GM23338 (cell line): ENCODE measurements at regions not wholly inside any gene's neighbourhood (a gene's known extent, or its start where the extent isn't known, plus 50 kb on each side); places are given as distances from the start of the nearest gene placed in this dataset.

Experiments used
- ATAC-seq: fragments of 200-7000 bp; cut with Tn5 transposase; 3 replicates; pipeline ENCODE4 v1.9.1; 2020
- DNase-seq: peaks from one replicate; pipeline ENCODE4 v3.0.0-alpha.2; 2015; ENCODE audit warnings: low spot score
- H2AFZ ChIP-seq: fragments of 200-600 bp; sonication (generic); 2 replicates; pipeline ENCODE4 v1.8.0; 2016; ENCODE audit warnings: antibody characterized with exemption, mild to moderate bottlenecking, moderate library complexity
- H3F3A ChIP-seq: fragments of 200-600 bp; sonication (generic); replicated peaks from 2 replicates; pipeline ENCODE4 v1.8.0; 2017; ENCODE audit warnings: antibody characterized with exemption, mixed run types, low read depth
- H3K27ac ChIP-seq: fragments of 200-600 bp; sonication (generic); 2 replicates; pipeline ENCODE4 v1.6.1; 2016; ENCODE audit warnings: low read depth
- H3K27me3 ChIP-seq: fragments of 200-600 bp; sonication (generic); 2 replicates; pipeline ENCODE4 v1.8.0; 2016; ENCODE audit warnings: mild to moderate bottlenecking, mixed run types, moderate library complexity; ENCODE audit not compliant: insufficient read depth
- H3K36me3 ChIP-seq: fragments of 200-600 bp; sonication (generic); 2 replicates; pipeline ENCODE4 v1.8.0; 2016; ENCODE audit warnings: mild to moderate bottlenecking; ENCODE audit not compliant: insufficient read depth
- H3K4me1 ChIP-seq: fragments of 200-600 bp; sonication (generic); 2 replicates; pipeline ENCODE4 v1.8.0; 2016; ENCODE audit warnings: mild to moderate bottlenecking, moderate library complexity; ENCODE audit not compliant: insufficient read depth
- H3K4me2 ChIP-seq: fragments of 200-600 bp; sonication (generic); 2 replicates; pipeline ENCODE4 v1.7.1; 2017; ENCODE audit warnings: mixed run types
- H3K4me3 ChIP-seq: fragments of 200-600 bp; sonication (generic); 2 replicates; pipeline ENCODE4 v1.6.1; 2016; ENCODE audit warnings: mixed run types
- H3K79me2 ChIP-seq: fragments of 200-600 bp; sonication (generic); replicated peaks from 2 replicates; pipeline ENCODE4 v1.8.0; 2017; ENCODE audit warnings: mild to moderate bottlenecking; ENCODE audit not compliant: insufficient read depth
- H3K9me2 ChIP-seq: fragments of 200-600 bp; sonication (generic); 2 replicates; pipeline ENCODE4 v1.8.0; 2017; ENCODE audit not compliant: insufficient read depth
- H4K20me1 ChIP-seq: fragments of 200-600 bp; sonication (generic); replicated peaks from 2 replicates; pipeline ENCODE4 v1.8.0; 2017; ENCODE audit warnings: mild to moderate bottlenecking; ENCODE audit not compliant: insufficient read depth
- H3K27ac Mint-ChIP-seq: 2 replicates; pipeline ENCODE4 v1.8.0; 2020; ENCODE audit warnings: inconsistent platforms, mild to moderate bottlenecking, moderate library complexity, mixed read lengths
- H3K27me3 Mint-ChIP-seq: 3 replicates; pipeline ENCODE4 v1.8.0; 2022; ENCODE audit warnings: low read depth, mild to moderate bottlenecking, moderate library complexity, mixed read lengths, inconsistent platforms; ENCODE audit not compliant: insufficient read depth, poor library complexity
- H3K36me3 Mint-ChIP-seq: 3 replicates; pipeline ENCODE4 v1.8.0; 2021; ENCODE audit warnings: low read depth, mild to moderate bottlenecking, inconsistent platforms, moderate library complexity, mixed read lengths
- H3K4me1 Mint-ChIP-seq: 3 replicates; pipeline ENCODE4 v1.8.0; 2020; ENCODE audit warnings: mild to moderate bottlenecking, inconsistent platforms, mixed read lengths
- H3K4me3 Mint-ChIP-seq: 3 replicates; pipeline ENCODE4 v1.8.0; 2021; ENCODE audit warnings: moderate library complexity, mild to moderate bottlenecking, inconsistent platforms, mixed read lengths
- H3K9me3 Mint-ChIP-seq: 3 replicates; pipeline ENCODE4 v1.8.0; 2020; ENCODE audit warnings: moderate library complexity, mild to moderate bottlenecking, inconsistent platforms, mixed read lengths
- EZH2 ChIP-seq: fragments of 200-600 bp; sonication (generic); IDR thresholded peaks from one replicate; pipeline ENCODE4 v1.8.0; 2017; ENCODE audit warnings: antibody characterized with exemption, mild to moderate bottlenecking, low read depth; ENCODE audit not compliant: unreplicated experiment
- EZH2phosphoT487 ChIP-seq: fragments of 200-600 bp; sonication (generic); IDR thresholded peaks from one replicate; pipeline ENCODE4 v1.8.1; 2018; ENCODE audit warnings: antibody characterized with exemption; ENCODE audit not compliant: unreplicated experiment
- POLR2AphosphoS5 ChIP-seq: IDR thresholded peaks from 2 replicates; pipeline ENCODE4 v1.6.1; 2016; ENCODE audit warnings: antibody characterized with exemption, low read depth
- TF ChIP-seq, protein P1 (sequence below): fragments of 250-450 bp; sonication (Bioruptor Pico); IDR thresholded peaks from 2 replicates; pipeline ENCODE4 v1.5.0; 2020; ENCODE audit warnings: mild to moderate bottlenecking, moderate library complexity
- TF ChIP-seq, protein P2 (sequence below): IDR thresholded peaks from 2 replicates; pipeline ENCODE4 v1.6.1; 2016; ENCODE audit warnings: antibody characterized with exemption

DNA sequence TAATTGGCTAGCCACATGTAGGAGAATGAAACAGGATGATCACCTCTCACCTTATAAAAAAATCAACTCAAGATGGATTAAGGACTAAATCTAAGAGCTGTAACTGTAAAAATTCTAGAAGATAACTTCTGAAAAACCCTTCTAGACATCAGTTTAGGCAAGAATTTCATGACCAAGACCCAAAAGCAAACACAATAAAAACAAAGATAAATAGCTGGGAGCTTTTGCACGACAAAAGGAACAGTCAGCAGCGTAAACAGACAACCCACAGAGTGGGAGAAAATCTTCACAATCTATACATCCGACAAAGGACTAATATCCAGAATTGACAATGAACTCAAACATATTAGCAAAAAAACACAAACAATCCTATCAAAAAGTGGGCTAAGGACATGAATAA lies 316.3 kb downstream of the METTL4 start (continued):
- TF ChIP-seq, protein P1, sequence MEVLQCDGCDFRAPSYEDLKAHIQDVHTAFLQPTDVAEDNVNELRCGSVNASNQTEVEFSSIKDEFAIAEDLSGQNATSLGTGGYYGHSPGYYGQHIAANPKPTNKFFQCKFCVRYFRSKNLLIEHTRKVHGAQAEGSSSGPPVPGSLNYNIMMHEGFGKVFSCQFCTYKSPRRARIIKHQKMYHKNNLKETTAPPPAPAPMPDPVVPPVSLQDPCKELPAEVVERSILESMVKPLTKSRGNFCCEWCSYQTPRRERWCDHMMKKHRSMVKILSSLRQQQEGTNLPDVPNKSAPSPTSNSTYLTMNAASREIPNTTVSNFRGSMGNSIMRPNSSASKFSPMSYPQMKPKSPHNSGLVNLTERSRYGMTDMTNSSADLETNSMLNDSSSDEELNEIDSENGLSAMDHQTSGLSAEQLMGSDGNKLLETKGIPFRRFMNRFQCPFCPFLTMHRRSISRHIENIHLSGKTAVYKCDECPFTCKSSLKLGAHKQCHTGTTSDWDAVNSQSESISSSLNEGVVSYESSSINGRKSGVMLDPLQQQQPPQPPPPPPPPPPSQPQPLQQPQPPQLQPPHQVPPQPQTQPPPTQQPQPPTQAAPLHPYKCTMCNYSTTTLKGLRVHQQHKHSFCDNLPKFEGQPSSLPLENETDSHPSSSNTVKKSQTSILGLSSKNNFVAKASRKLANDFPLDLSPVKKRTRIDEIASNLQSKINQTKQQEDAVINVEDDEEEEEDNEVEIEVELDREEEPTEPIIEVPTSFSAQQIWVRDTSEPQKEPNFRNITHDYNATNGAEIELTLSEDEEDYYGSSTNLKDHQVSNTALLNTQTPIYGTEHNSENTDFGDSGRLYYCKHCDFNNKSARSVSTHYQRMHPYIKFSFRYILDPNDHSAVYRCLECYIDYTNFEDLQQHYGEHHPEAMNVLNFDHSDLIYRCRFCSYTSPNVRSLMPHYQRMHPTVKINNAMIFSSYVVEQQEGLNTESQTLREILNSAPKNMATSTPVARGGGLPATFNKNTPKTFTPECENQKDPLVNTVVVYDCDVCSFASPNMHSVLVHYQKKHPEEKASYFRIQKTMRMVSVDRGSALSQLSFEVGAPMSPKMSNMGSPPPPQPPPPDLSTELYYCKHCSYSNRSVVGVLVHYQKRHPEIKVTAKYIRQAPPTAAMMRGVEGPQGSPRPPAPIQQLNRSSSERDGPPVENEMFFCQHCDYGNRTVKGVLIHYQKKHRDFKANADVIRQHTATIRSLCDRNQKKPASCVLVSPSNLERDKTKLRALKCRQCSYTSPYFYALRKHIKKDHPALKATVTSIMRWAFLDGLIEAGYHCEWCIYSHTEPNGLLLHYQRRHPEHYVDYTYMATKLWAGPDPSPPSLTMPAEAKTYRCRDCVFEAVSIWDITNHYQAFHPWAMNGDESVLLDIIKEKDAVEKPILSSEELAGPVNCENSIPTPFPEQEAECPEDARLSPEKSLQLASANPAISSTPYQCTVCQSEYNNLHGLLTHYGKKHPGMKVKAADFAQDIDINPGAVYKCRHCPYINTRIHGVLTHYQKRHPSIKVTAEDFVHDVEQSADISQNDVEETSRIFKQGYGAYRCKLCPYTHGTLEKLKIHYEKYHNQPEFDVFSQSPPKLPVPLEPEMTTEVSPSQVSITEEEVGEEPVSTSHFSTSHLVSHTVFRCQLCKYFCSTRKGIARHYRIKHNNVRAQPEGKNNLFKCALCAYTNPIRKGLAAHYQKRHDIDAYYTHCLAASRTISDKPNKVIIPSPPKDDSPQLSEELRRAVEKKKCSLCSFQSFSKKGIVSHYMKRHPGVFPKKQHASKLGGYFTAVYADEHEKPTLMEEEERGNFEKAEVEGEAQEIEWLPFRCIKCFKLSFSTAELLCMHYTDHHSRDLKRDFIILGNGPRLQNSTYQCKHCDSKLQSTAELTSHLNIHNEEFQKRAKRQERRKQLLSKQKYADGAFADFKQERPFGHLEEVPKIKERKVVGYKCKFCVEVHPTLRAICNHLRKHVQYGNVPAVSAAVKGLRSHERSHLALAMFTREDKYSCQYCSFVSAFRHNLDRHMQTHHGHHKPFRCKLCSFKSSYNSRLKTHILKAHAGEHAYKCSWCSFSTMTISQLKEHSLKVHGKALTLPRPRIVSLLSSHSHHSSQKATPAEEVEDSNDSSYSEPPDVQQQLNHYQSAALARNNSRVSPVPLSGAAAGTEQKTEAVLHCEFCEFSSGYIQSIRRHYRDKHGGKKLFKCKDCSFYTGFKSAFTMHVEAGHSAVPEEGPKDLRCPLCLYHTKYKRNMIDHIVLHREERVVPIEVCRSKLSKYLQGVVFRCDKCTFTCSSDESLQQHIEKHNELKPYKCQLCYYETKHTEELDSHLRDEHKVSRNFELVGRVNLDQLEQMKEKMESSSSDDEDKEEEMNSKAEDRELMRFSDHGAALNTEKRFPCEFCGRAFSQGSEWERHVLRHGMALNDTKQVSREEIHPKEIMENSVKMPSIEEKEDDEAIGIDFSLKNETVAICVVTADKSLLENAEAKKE (CRISPR knock-in tag) = no peak

DNA sequence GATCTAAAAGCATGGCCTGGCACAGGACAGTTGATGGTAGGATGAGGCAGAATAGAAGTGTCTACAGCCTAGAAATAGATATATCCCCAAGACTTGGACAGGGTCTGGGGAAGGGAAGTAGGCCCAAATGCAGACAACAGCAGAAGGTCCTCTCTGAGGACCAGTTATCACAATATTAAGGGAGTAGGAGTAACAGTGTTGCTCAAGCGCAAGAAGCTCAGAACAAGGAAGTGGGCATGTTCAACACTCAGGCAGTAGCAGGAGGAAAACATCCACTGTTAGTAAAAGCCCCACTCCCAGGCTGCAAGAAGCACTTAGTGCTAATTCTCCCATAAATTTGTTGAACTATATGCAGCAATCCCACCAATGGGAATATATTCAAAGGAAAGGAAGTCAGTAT lies 314.7 kb downstream of the METTL4 start:
- H3K4me3 ChIP-seq = no peak overlapping the region
- H3K36me3 ChIP-seq = no peaks in the 10 kb centered on the region
- no peaks in the 10 kb centered on the region for H3F3A ChIP-seq
- Mint-ChIP-seq H3K27me3 (peaks cover 1% of the 10 kb centered on the region), H3K9me3 (peaks cover 16% of the 10 kb centered on the region), H3K27ac (no peak overlapping the region), H3K4me3 (no peak overlapping the region), H3K4me1 (peaks cover 5% of the 10 kb centered on the region), H3K36me3 (peaks cover 5% of the 10 kb centered on the region; the same call in 1 of the 3 replicates)
- no peak overlapping the region for H3K4me2 ChIP-seq
- no peak overlapping the region for H2AFZ ChIP-seq
- H3K27ac ChIP-seq = no peak overlapping the region
- no peaks in the 10 kb centered on the region for H3K27me3 ChIP-seq
- no peaks in the 10 kb centered on the region for H3K4me1 ChIP-seq
- H4K20me1 ChIP-seq = no peaks in the 10 kb centered on the region
- ATAC-seq (no peak), DNase-seq (no peak)
- H3K79me2 ChIP-seq = no peaks in the 10 kb centered on the region
- H3K9me2 ChIP-seq = peaks cover 6% of the 10 kb centered on the region; the same call in 1 of the 2 replicates
- TF ChIP-seq POLR2AphosphoS5 (no peak), EZH2phosphoT487 (no peak), EZH2 (no peak)
- TF ChIP-seq, protein P2, sequence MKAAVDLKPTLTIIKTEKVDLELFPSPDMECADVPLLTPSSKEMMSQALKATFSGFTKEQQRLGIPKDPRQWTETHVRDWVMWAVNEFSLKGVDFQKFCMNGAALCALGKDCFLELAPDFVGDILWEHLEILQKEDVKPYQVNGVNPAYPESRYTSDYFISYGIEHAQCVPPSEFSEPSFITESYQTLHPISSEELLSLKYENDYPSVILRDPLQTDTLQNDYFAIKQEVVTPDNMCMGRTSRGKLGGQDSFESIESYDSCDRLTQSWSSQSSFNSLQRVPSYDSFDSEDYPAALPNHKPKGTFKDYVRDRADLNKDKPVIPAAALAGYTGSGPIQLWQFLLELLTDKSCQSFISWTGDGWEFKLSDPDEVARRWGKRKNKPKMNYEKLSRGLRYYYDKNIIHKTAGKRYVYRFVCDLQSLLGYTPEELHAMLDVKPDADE = no peak
